ENCODE measurements at regions not wholly inside any gene's neighbourhood (a gene's known extent, or its start where the extent isn't known, plus 50 kb on each side); places are given as distances from the start of the nearest gene placed in this dataset.

DNA sequence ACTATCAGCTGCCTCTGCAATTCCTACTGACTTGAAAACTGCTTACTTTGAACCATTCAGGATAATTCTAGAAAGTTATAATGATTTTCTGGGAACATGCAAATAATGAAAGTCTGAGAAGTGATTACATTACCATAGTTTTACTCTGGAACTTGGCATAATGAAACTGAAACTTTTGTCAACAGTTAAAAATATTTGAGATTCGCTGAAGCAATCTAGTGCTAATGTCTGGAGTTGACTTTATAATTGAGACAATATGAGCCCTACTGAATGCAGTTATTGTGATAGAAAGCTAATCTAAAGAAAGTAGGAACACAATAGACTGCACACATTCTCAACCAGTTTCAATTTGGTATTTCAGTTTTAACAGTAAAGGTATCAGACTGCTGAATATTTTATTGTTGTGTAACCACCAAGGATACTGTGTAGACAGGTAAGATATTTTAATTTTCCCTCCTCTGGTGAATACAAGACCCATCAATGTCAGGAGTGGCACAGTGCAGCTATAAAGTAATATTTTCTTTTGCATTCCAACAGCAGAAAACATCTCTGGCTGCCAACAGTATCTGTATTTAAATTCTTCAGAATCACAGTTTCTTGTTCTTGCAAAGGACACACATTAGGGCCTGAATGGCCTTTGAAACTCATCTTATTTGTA lies 483.5 kb downstream of the ATP23 start:
- Histone ChIP-seq H2AFZ (ENCODE audit: low read depth) (peak overlapping the region; percentile 86), H3F3A (replicated peaks; ENCODE audit: insufficient read depth) (peaks cover 31% of the 10 kb centered on the region), H3K9me2 (no peaks in the 10 kb centered on the region), H3K9ac (peak overlapping the region; percentile 61), H3K9me3 (no peaks in the 10 kb centered on the region), H3K4me3 (ENCODE audit: low read depth in 2 of 2, low read length in 1 of 2) (peak overlapping the region in 1 of 2 experiments; percentile 28; a peak in 1 of 4 replicates), H3K36me3 (replicated peaks in 1 of 2; ENCODE audit: control insufficient read depth in 1 of 2, insufficient read depth in 2 of 2, low read length in 1 of 2) (no peaks in the 10 kb centered on the region), H3K4me2 (peak overlapping the region; percentile 66), H3K4me1 (ENCODE audit: control insufficient read depth in 1 of 2, insufficient read depth in 2 of 2, low read depth in 1 of 2, low read length in 1 of 2) (peaks cover 0 to 23% of the 10 kb centered on the region in 2 experiments), H3K79me2 (ENCODE audit: insufficient read depth) (no peaks in the 10 kb centered on the region), H4K20me1 (ENCODE audit: insufficient read depth) (no peaks in the 10 kb centered on the region), H3K27ac (ENCODE audit: low read depth in 2 of 2, low read length in 1 of 2) (peak overlapping the region; percentile 92 to 95), H3K27me3 (ENCODE audit: insufficient read depth) (no peaks in the 10 kb centered on the region)
- CTCF ChIA-PET: interaction anchor here (1.6 kb wide), 1 partner anchor 116 kb away, joined by 4 read pairs; no protein-coding TSS in a partner anchor
- 6% methylated on average over 1 of the region's 1 CpG for WGBS (ENCODE audit: low lambda C conversion rate)
- no peak for DNase-seq
- TF ChIP-seq FOSL2 (IDR thresholded peaks at IDR 0.05; ENCODE audit: borderline replicate concordance, low read depth) (no peak), GATA2 (CRISPR knock-in tag; IDR thresholded peaks at IDR 0.05) (no peak), TEAD4 (IDR thresholded peaks at IDR 0.05; ENCODE audit: borderline replicate concordance, insufficient read depth) (no peak)
- TF ChIP-seq, protein P1, sequence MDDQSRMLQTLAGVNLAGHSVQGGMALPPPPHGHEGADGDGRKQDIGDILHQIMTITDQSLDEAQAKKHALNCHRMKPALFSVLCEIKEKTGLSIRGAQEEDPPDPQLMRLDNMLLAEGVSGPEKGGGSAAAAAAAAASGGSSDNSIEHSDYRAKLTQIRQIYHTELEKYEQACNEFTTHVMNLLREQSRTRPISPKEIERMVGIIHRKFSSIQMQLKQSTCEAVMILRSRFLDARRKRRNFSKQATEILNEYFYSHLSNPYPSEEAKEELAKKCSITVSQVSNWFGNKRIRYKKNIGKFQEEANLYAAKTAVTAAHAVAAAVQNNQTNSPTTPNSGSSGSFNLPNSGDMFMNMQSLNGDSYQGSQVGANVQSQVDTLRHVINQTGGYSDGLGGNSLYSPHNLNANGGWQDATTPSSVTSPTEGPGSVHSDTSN (IDR thresholded peaks at IDR 0.05): 0 out of 2 replicates have a peak, but pooled peaks have one; percentile 10
- TF ChIP-seq, protein P2, sequence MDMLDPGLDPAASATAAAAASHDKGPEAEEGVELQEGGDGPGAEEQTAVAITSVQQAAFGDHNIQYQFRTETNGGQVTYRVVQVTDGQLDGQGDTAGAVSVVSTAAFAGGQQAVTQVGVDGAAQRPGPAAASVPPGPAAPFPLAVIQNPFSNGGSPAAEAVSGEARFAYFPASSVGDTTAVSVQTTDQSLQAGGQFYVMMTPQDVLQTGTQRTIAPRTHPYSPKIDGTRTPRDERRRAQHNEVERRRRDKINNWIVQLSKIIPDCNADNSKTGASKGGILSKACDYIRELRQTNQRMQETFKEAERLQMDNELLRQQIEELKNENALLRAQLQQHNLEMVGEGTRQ (IDR thresholded peaks at IDR 0.05; ENCODE audit: borderline replicate concordance, low read depth, low read length): no peak
- POLR2A ChIA-PET: no interaction called here

DNA sequence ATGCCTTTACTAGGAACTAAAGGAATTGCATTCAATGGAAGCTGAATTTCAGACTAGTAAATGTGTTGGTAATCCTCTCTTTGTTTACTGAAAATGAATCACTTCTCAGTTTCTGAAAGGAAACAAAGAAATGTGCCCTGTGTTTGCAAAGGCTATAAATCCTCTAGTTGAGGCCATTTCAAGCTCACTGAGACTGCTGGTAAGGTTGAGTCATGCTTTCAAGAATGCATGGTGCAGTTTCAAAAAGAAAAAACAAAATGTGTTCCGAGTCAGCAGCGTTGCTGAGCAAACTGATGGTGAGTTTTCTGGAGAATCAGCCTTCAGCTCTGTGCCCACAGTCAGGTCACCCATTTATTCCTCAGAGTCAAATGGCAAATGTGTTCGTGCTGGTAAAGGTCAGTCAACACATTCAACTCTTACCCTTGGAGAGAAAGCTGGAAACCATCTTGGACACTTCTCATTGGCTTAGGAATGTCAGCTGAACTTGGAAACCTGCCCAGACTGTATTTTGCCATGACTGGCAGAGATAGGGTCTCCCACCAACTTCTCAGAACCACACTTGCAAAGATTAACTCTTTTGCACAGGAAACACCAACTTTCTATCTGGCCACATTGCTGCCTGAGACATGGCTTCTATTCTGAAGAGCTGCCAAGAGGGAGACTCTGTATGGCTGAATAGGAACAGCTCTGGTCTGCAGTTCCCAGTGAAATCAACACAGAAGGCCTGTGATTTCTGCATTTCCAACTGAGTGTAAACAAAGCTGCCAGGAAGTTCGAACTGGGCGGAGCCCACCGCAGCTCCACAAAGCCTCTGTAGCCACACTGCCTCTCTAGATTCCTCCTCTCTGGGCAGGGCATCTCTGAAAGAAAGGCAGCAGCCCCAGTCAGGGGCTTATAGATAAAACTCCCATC lies 484.4 kb downstream of the ATP23 start:
- 5% methylated on average over 6 of the region's 6 CpGs for WGBS (ENCODE audit: low lambda C conversion rate)
- Histone ChIP-seq H3K9me3 (no peaks in the 10 kb centered on the region), H3K4me1 (ENCODE audit: control insufficient read depth in 1 of 2, insufficient read depth in 2 of 2, low read depth in 1 of 2, low read length in 1 of 2) (peaks cover 0 to 23% of the 10 kb centered on the region in 2 experiments), H3K36me3 (replicated peaks in 1 of 2; ENCODE audit: control insufficient read depth in 1 of 2, insufficient read depth in 2 of 2, low read length in 1 of 2) (no peaks in the 10 kb centered on the region), H2AFZ (ENCODE audit: low read depth) (peak overlapping the region; percentile 86), H3K9me2 (no peaks in the 10 kb centered on the region), H3F3A (replicated peaks; ENCODE audit: insufficient read depth) (peaks cover 26% of the 10 kb centered on the region), H3K27me3 (ENCODE audit: insufficient read depth) (no peaks in the 10 kb centered on the region), H3K4me2 (peak overlapping the region; percentile 66), H3K79me2 (ENCODE audit: insufficient read depth) (no peaks in the 10 kb centered on the region), H4K20me1 (ENCODE audit: insufficient read depth) (no peaks in the 10 kb centered on the region), H3K27ac (ENCODE audit: low read depth in 2 of 2, low read length in 1 of 2) (peak overlapping the region; percentile 92 to 95), H3K9ac (peak overlapping the region; percentile 61), H3K4me3 (ENCODE audit: low read depth in 2 of 2, low read length in 1 of 2) (peak overlapping the region; percentile 21 to 28; a peak in 2 of 4 replicates)
- no peak for DNase-seq
- CTCF ChIA-PET: interaction anchor here (1.6 kb wide), 1 partner anchor 115 kb away, joined by 4 read pairs; no protein-coding TSS in a partner anchor
- POLR2A ChIA-PET: no interaction called here
- TF ChIP-seq JUND (IDR thresholded peaks at IDR 0.05): peak; percentile 94
- TF ChIP-seq EP300 (IDR thresholded peaks at IDR 0.05; ENCODE audit: borderline replicate concordance in 1 of 2, low read depth in 1 of 2, low read length in 1 of 2): peak in 1 of 2 experiments; percentile 90; a peak in 2 of 4 replicates
- TF ChIP-seq, protein P1 (IDR thresholded peaks at IDR 0.05): peak; percentile 95
- TF ChIP-seq ZBTB33 (IDR thresholded peaks at IDR 0.05; ENCODE audit: borderline replicate concordance, low read depth): peak; percentile 61; the same call in 1 of the 2 replicates
- peak; percentile 93 for TF ChIP-seq FOSL2 (IDR thresholded peaks at IDR 0.05; ENCODE audit: borderline replicate concordance, low read depth)
- TF ChIP-seq SIN3A (IDR thresholded peaks at IDR 0.05; ENCODE audit: borderline replicate concordance, low read depth, low read length): no peak
- TF ChIP-seq POLR2AphosphoS5 (IDR thresholded peaks at IDR 0.05; ENCODE audit: low read depth, low read length): peak; percentile 45; the same call in 1 of the 2 replicates
- 0 out of 2 replicates have a peak, but pooled peaks have one; percentile 26 for TF ChIP-seq GABPA (IDR thresholded peaks at IDR 0.05; ENCODE audit: low read depth)
- TF ChIP-seq RXRA (IDR thresholded peaks at IDR 0.05; ENCODE audit: borderline replicate concordance, low read depth): peak; percentile 53
- TF ChIP-seq, protein P2 (IDR thresholded peaks at IDR 0.05; ENCODE audit: borderline replicate concordance, low read depth, low read length): no peak
- peak; percentile 73 for TF ChIP-seq YY1 (IDR thresholded peaks at IDR 0.05; ENCODE audit: low read depth)
- TF ChIP-seq TEAD4 (IDR thresholded peaks at IDR 0.05; ENCODE audit: borderline replicate concordance, insufficient read depth): peak; percentile 76; the same call in 1 of the 2 replicates
- TF ChIP-seq RCOR1 (IDR thresholded peaks at IDR 0.05; ENCODE audit: low read length): no peak
- no peak for TF ChIP-seq FOXM1 (IDR thresholded peaks at IDR 0.05; ENCODE audit: low read depth)
- no peak for TF ChIP-seq SMC3 (IDR thresholded peaks at IDR 0.05; ENCODE audit: low read depth, low read length)
- peak; percentile 57 for TF ChIP-seq NFIC (IDR thresholded peaks at IDR 0.05; ENCODE audit: borderline replicate concordance)
